ENCODE measurements at regions not wholly inside any gene's neighbourhood (a gene's known extent, or its start where the extent isn't known, plus 50 kb on each side); places are given as distances from the start of the nearest gene placed in this dataset.

Small RNAs in the stretch of these regions (small RNA-seq; reads per million reads assigned to genes)
- gene UBE2V1P10, result 0 reads per million in 3 experiments
